ENCODE measurements at regions not wholly inside any gene's neighbourhood (a gene's known extent, or its start where the extent isn't known, plus 50 kb on each side); places are given as distances from the start of the nearest gene placed in this dataset.

DNA sequence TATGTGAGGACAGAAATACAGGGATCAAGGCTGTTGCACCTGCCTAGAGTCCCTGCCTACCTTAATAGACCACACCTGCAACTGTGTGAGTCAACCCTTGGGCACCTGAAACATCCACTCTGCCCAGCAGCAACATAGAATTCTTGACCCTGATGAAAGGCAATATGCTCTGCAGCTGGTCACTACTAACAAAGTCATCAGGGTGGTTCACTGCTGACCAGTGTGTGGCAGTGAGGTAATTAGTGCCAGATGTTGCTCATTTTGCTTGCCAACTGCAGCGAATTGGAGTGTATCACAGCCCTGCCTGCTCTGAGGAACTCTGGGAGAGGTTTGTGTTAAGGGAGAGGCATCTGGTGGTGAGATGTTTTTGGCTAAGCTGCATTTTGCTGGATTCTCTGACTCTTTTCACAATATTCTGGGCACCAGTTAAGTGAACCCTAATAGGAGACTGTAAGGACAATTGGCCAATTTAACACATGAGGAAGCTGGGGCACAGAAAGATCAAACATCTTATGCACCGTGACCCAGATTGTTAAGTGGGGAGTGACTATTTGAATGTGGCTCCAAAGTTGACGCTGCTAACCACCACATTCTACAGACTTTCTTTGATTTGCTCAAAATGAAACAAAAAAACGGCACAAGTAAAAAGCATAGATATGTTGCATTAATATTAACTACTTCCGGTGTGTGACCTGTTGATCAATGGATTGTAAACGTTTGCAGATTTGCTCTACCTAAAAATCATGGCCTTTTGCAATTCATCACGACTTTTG lies 61.9 kb upstream of the OPRM1 start:
- TF ChIP-seq CTCF (conservative IDR thresholded peaks at IDR 0.05; ENCODE audit: low read length) (no peak), EZH2phosphoT487 (IDR thresholded peaks at IDR 0.05; ENCODE audit: borderline replicate concordance, low read depth, low read length) (no peak)
